GM12891 (cell line): ENCODE measurements at regions not wholly inside any gene's neighbourhood (a gene's known extent, or its start where the extent isn't known, plus 50 kb on each side); places are given as distances from the start of the nearest gene placed in this dataset.
A peak's percentile ranks its signal among the peaks of the same experiment; 100 is the strongest.

Source experiments
- DNase-seq: peaks from one replicate; pipeline ENCODE4 v3.0.0; 2011; ENCODE audit warnings: low spot score; ENCODE audit not compliant: insufficient read length
- FAIRE-seq: peaks from 2 replicates; lab custom pipeline; 2011; peaks lifted over from hg19 to GRCh38; lab: Jason Lieb, UNC
- PAX5 ChIP-seq: IDR thresholded peaks from 2 replicates; pipeline ENCODE4 v1.6.1; 2011; ENCODE audit warnings: low read length, moderate library complexity, mild to moderate bottlenecking; ENCODE audit not compliant: insufficient read depth, severe bottlenecking
- POLR2A ChIP-seq: IDR thresholded peaks from 2 replicates; pipeline ENCODE4 v1.6.1; 2011; ENCODE audit warnings: low read depth, low read length, control low read depth
- POLR2AphosphoS5 ChIP-seq: IDR thresholded peaks from 2 replicates; pipeline ENCODE4 v1.6.1; 2011; ENCODE audit warnings: low read depth, low read length, control low read depth
- POU2F2 ChIP-seq: IDR thresholded peaks from 2 replicates; pipeline ENCODE4 v1.6.1; 2011; ENCODE audit warnings: low read depth, mild to moderate bottlenecking, control low read depth, low read length, moderate library complexity
- SPI1 ChIP-seq: IDR thresholded peaks from 2 replicates; pipeline ENCODE4 v1.6.1; 2011; ENCODE audit warnings: low read depth, low read length, control low read depth
- TAF1 ChIP-seq: IDR thresholded peaks from 2 replicates; pipeline ENCODE4 v1.6.1; 2011; ENCODE audit warnings: low read depth, low read length, control low read depth

- no peak for DNase-seq
- TF ChIP-seq PAX5 (no peak), POLR2A (no peak), POLR2AphosphoS5 (no peak), POU2F2 (no peak), TAF1 (no peak), SPI1 (no peak)
- FAIRE-seq: no peak
Measured at GRCh38 chr2:58665154-58665553, 424.0 kb upstream of the FANCL start.

- FAIRE-seq: no peak
- DNase-seq: no peak
- no peak for TF ChIP-seq SPI1
- TF ChIP-seq POLR2A: no peak
- TF ChIP-seq POLR2AphosphoS5: no peak
- TF ChIP-seq POU2F2: no peak
- no peak for TF ChIP-seq PAX5
- TF ChIP-seq TAF1: no peak
Measured at GRCh38 chr2:58664523-58665151, 423.5 kb upstream of the FANCL start.

GRCh38 chr2:58660046-58660445 is 418.9 kb upstream of the FANCL start:
- FAIRE-seq: no peak
- no peak for DNase-seq
- TF ChIP-seq PAX5 (no peak), POLR2AphosphoS5 (no peak), POU2F2 (no peak), POLR2A (no peak), SPI1 (no peak), TAF1 (no peak)

GRCh38 chr2:58655152-58655551 is 414.0 kb upstream of the FANCL start:
- FAIRE-seq: no peak
- TF ChIP-seq POLR2A (no peak), POLR2AphosphoS5 (no peak), POU2F2 (no peak), TAF1 (no peak), PAX5 (no peak), SPI1 (no peak)
- DNase-seq: no peak

GRCh38 chr2:58651930-58652329 is 410.8 kb upstream of the FANCL start:
- TF ChIP-seq POU2F2 (no peak), PAX5 (no peak), SPI1 (no peak), TAF1 (no peak), POLR2A (no peak), POLR2AphosphoS5 (no peak)
- FAIRE-seq (no peak), DNase-seq (no peak)

- no peak for DNase-seq
- no peak for FAIRE-seq
- TF ChIP-seq PAX5: no peak
- TF ChIP-seq POU2F2: no peak
- TF ChIP-seq POLR2AphosphoS5: no peak
- no peak for TF ChIP-seq TAF1
- TF ChIP-seq SPI1: no peak
- TF ChIP-seq POLR2A: no peak
Measured at GRCh38 chr2:58650781-58651180, 409.7 kb upstream of the FANCL start.

GRCh38 chr2:58649756-58650155 is 408.6 kb upstream of the FANCL start:
- TF ChIP-seq SPI1 (no peak), TAF1 (no peak), POLR2AphosphoS5 (no peak), POU2F2 (no peak), POLR2A (no peak), PAX5 (no peak)
- FAIRE-seq (no peak), DNase-seq (no peak)

GRCh38 chr2:58645017-58645416 is 403.9 kb upstream of the FANCL start:
- FAIRE-seq: no peak
- DNase-seq: no peak

GRCh38 chr2:58644451-58644850 is 403.3 kb upstream of the FANCL start:
- FAIRE-seq (no peak), DNase-seq (no peak)
- TF ChIP-seq SPI1 (no peak), POLR2A (no peak), POU2F2 (no peak), PAX5 (no peak), POLR2AphosphoS5 (no peak), TAF1 (no peak)

More at GRCh38 chr2:58645017-58645416, 403.9 kb upstream of the FANCL start:
- TF ChIP-seq SPI1 (0 out of 2 replicates have a peak, but pooled peaks have one; percentile 2), POU2F2 (no peak)

GRCh38 chr2:58641001-58641400 is 399.9 kb upstream of the FANCL start:
- no peak for FAIRE-seq
- DNase-seq: no peak
- TF ChIP-seq SPI1 (no peak), POLR2A (no peak), TAF1 (no peak), POU2F2 (no peak)
